ENCODE measurements at regions not wholly inside any gene's neighbourhood (a gene's known extent, or its start where the extent isn't known, plus 50 kb on each side); places are given as distances from the start of the nearest gene placed in this dataset.

- Mint-ChIP-seq H3K9me3 (peaks cover 3% of the 10 kb centered on the region; the same call in 1 of the 2 replicates), H3K27me3 (ENCODE audit: low read depth) (no peaks in the 10 kb centered on the region; the same call in 1 of the 2 replicates), H3K4me1 (peaks cover 4% of the 10 kb centered on the region; the same call in 1 of the 2 replicates), H3K4me3 (no peak overlapping the region), H3K27ac (no peak overlapping the region), H3K36me3 (no peaks in the 10 kb centered on the region)
- DNase-seq (ENCODE audit: low spot score) (no peak), ATAC-seq (no peak)
- POLR2A ChIA-PET: no interaction called here
- TF ChIP-seq JAZF1 (CRISPR knock-in tag; IDR thresholded peaks at IDR 0.05) (no peak), ZNF317 (CRISPR knock-in tag; IDR thresholded peaks at IDR 0.05; ENCODE audit: borderline replicate concordance, low read depth) (no peak), ZNF512 (CRISPR knock-in tag; IDR thresholded peaks at IDR 0.05; ENCODE audit: borderline replicate concordance) (no peak), OVOL2 (CRISPR knock-in tag; IDR thresholded peaks at IDR 0.05; ENCODE audit: borderline replicate concordance) (no peak), ZNF425 (CRISPR knock-in tag; conservative IDR thresholded peaks at IDR 0.05) (no peak)
- CTCF ChIA-PET: no interaction called here
These were observed 168.4 kb downstream of the ENGASE start for GRCh38 chr17:79242873-79243602.

- Mint-ChIP-seq H3K4me1 (peaks cover 4% of the 10 kb centered on the region; the same call in 1 of the 2 replicates), H3K4me3 (no peak overlapping the region), H3K27ac (no peak overlapping the region), H3K27me3 (ENCODE audit: low read depth) (no peaks in the 10 kb centered on the region; the same call in 1 of the 2 replicates), H3K9me3 (peaks cover 3% of the 10 kb centered on the region; the same call in 1 of the 2 replicates), H3K36me3 (no peaks in the 10 kb centered on the region)
- ChIA-PET CTCF (no interaction called here), POLR2A (no interaction called here)
- ATAC-seq (no peak), DNase-seq (ENCODE audit: low spot score) (no peak)
- TF ChIP-seq ZNF121 (CRISPR knock-in tag; IDR thresholded peaks at IDR 0.05): no peak
- no peak for TF ChIP-seq TP53 (CRISPR knock-in tag; IDR thresholded peaks at IDR 0.05)
These were observed 167.8 kb downstream of the ENGASE start for GRCh38 chr17:79242393-79242792.

- DNase-seq (ENCODE audit: low spot score) (no peak), ATAC-seq (no peak)
- ChIA-PET POLR2A (no interaction called here), CTCF (no interaction called here)
- H3K36me3 Mint-ChIP-seq: no peaks in the 10 kb centered on the region
- no peak overlapping the region for H3K4me3 Mint-ChIP-seq
- H3K27me3 Mint-ChIP-seq (ENCODE audit: low read depth): no peaks in the 10 kb centered on the region; the same call in 1 of the 2 replicates
- H3K4me1 Mint-ChIP-seq: peaks cover 4% of the 10 kb centered on the region; the same call in 1 of the 2 replicates
- peaks cover 3% of the 10 kb centered on the region; the same call in 1 of the 2 replicates for H3K9me3 Mint-ChIP-seq
- no peak overlapping the region for H3K27ac Mint-ChIP-seq
- TF ChIP-seq ARID4B (CRISPR knock-in tag; IDR thresholded peaks at IDR 0.05; ENCODE audit: borderline replicate concordance) (no peak), ZNF396 (CRISPR knock-in tag; IDR thresholded peaks at IDR 0.05; ENCODE audit: borderline replicate concordance) (no peak), ZNF532 (CRISPR knock-in tag; IDR thresholded peaks at IDR 0.05; ENCODE audit: borderline replicate concordance) (no peak), IRF2 (CRISPR knock-in tag; IDR thresholded peaks at IDR 0.05; ENCODE audit: borderline replicate concordance, low read depth) (no peak), HMGA2 (CRISPR knock-in tag; IDR thresholded peaks at IDR 0.05) (no peak), TP53 (CRISPR knock-in tag; IDR thresholded peaks at IDR 0.05) (no peak), ESRRA (CRISPR knock-in tag; IDR thresholded peaks at IDR 0.05; ENCODE audit: borderline replicate concordance) (no peak), ZNF423 (CRISPR knock-in tag; IDR thresholded peaks at IDR 0.05) (no peak), CDX4 (CRISPR knock-in tag; IDR thresholded peaks at IDR 0.05; ENCODE audit: borderline replicate concordance) (no peak), NFATC4 (CRISPR knock-in tag; IDR thresholded peaks at IDR 0.05) (no peak), ZNF263 (CRISPR knock-in tag; IDR thresholded peaks at IDR 0.05; ENCODE audit: low read depth) (no peak)
These were observed 167.0 kb downstream of the ENGASE start for GRCh38 chr17:79241616-79242015.

All from WTC11 (cell line).